GM18858 (cell line): ENCODE measurements at regions not wholly inside any gene's neighbourhood (a gene's known extent, or its start where the extent isn't known, plus 50 kb on each side); places are given as distances from the start of the nearest gene placed in this dataset.
"Not testable (repeated sequence)": the region's sequence is repeated elsewhere in the genome, so short reads cannot be mapped to it uniquely, and the experiment has no call there.

ENCODE experiments used
- ATAC-seq: cut with Tn5 transposase; IDR thresholded peaks from one replicate; pipeline ENCODE4 v1.9.1; 2021; ENCODE audit not compliant: unreplicated experiment

- ATAC-seq = no peak
Observed at GRCh38 chr4:33080275-33080674, 2360.1 kb downstream of the PCDH7 start.

- no peak for ATAC-seq
Observed at GRCh38 chr4:33085709-33086108, 2365.5 kb downstream of the PCDH7 start.

- no peak for ATAC-seq
Observed at GRCh38 chr4:33086331-33086925, 2366.3 kb downstream of the PCDH7 start.

GRCh38 chr4:33088713-33089112, 2368.5 kb downstream of the PCDH7 start:
- no peak for ATAC-seq

- ATAC-seq = no peak
Observed at GRCh38 chr4:33090910-33091309, 2370.7 kb downstream of the PCDH7 start.

GRCh38 chr4:33091961-33092360, 2371.8 kb downstream of the PCDH7 start:
- no peak for ATAC-seq

GRCh38 chr4:33104273-33104672, 2384.1 kb downstream of the PCDH7 start:
- ATAC-seq = peak; percentile 92

- no peak for ATAC-seq
Observed at GRCh38 chr4:33107814-33108213, 2387.6 kb downstream of the PCDH7 start.

- ATAC-seq = no peak
Observed at GRCh38 chr4:33111117-33111516, 2390.9 kb downstream of the PCDH7 start.

- ATAC-seq = no peak
Observed at GRCh38 chr4:33116871-33117270, 2396.7 kb downstream of the PCDH7 start.

- ATAC-seq = no peak
Observed at GRCh38 chr4:33126002-33126401, 2405.8 kb downstream of the PCDH7 start.

- ATAC-seq = not testable (repeated sequence)
Observed at GRCh38 chr4:33130662-33131061, 2410.5 kb downstream of the PCDH7 start.

- no peak for ATAC-seq
Observed at GRCh38 chr4:33133723-33134122, 2413.6 kb downstream of the PCDH7 start.

- no peak for ATAC-seq
Observed at GRCh38 chr4:33134366-33134765, 2414.2 kb downstream of the PCDH7 start.

GRCh38 chr4:33149658-33150524, 2429.7 kb downstream of the PCDH7 start:
- ATAC-seq = no peak

GRCh38 chr4:33150525-33150910, 2430.3 kb downstream of the PCDH7 start:
- ATAC-seq = no peak

GRCh38 chr4:33160126-33160525, 2440.0 kb downstream of the PCDH7 start:
- ATAC-seq = peak; percentile 62

GRCh38 chr4:33161202-33161601, 2441.0 kb downstream of the PCDH7 start:
- ATAC-seq = no peak

GRCh38 chr4:33162122-33162521, 2442.0 kb downstream of the PCDH7 start:
- ATAC-seq = no peak

GRCh38 chr4:33171873-33172525, 2451.8 kb downstream of the PCDH7 start:
- no peak for ATAC-seq

GRCh38 chr4:33176566-33176965, 2456.4 kb downstream of the PCDH7 start:
- no peak for ATAC-seq
